GM12892 (cell line): ENCODE measurements at regions not wholly inside any gene's neighbourhood (a gene's known extent, or its start where the extent isn't known, plus 50 kb on each side); places are given as distances from the start of the nearest gene placed in this dataset.

Experiments
- POLR2A ChIP-seq: IDR thresholded peaks from 2 replicates; pipeline ENCODE4 v1.6.1; 2011; ENCODE audit warnings: low read depth, low read length, control low read depth
- POLR2AphosphoS5 ChIP-seq: IDR thresholded peaks from 2 replicates; pipeline ENCODE4 v1.6.1; 2011; ENCODE audit warnings: low read depth, low read length, control low read depth
- TAF1 ChIP-seq: IDR thresholded peaks from 2 replicates; pipeline ENCODE4 v1.6.1; 2011; ENCODE audit warnings: low read depth, mild to moderate bottlenecking, control low read depth, low read length, borderline replicate concordance

DNA sequence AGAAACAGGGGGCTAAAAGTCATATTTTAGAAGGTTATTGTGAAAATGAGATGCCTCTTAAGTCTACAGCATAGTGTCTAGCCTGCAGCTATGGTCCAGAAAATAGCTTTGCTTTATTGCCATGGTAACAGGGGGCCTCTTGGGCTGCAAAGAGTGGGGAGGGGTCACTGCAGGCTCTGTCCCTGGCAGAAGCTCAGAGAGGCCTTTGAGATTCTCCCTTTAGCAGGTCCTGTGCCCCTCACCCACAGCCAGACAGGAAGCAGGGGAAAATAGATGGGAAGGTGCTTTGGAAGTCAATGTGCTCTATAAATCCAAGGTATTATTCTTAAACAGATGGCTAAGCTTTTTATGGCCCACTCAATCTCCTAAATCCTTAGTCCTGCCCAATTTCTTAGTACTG, 1021.3 kb upstream of the GYPC start:
- no peak for TF ChIP-seq POLR2A
- no peak for TF ChIP-seq POLR2AphosphoS5
- TF ChIP-seq TAF1, result no peak
